Amygdala (tissue), 56 donors: ENCODE measurements at regions not wholly inside any gene's neighbourhood (a gene's known extent, or its start where the extent isn't known, plus 50 kb on each side); places are given as distances from the start of the nearest gene placed in this dataset.
"Not testable (repeated sequence)": the region's sequence is repeated elsewhere in the genome, so short reads cannot be mapped to it uniquely, and the experiment has no call there.

Experiments used
- DNase-seq, 56 donors: peaks; one replicate each; lab custom pipeline; 2025; lab: John Stamatoyannopoulos, UW

- DNase-seq, result not testable (repeated sequence)
Measured at GRCh38 chr7:97234494-97234893, 117.0 kb downstream of the SDHAF3 start.

- DNase-seq, result no peak
Measured at GRCh38 chr7:97246317-97246716, 128.8 kb downstream of the SDHAF3 start.

- DNase-seq, result not testable (repeated sequence)
Measured at GRCh38 chr7:97258187-97258586, 140.7 kb downstream of the SDHAF3 start.

GRCh38 chr7:97269741-97270140, 152.2 kb downstream of the SDHAF3 start:
- no peak for DNase-seq

GRCh38 chr7:97270280-97270679, 152.8 kb downstream of the SDHAF3 start:
- DNase-seq, result no peak

GRCh38 chr7:97271619-97272018, 154.1 kb downstream of the SDHAF3 start:
- no peak for DNase-seq

- no peak for DNase-seq
Measured at GRCh38 chr7:97272237-97272975, 154.9 kb downstream of the SDHAF3 start.

- DNase-seq, result no peak
Measured at GRCh38 chr7:97275475-97275874, 158.0 kb downstream of the SDHAF3 start.

- DNase-seq, result no peak
Measured at GRCh38 chr7:97280950-97281349, 163.5 kb downstream of the SDHAF3 start.

GRCh38 chr7:97285348-97285747, 167.8 kb downstream of the SDHAF3 start:
- no peak for DNase-seq

GRCh38 chr7:97293031-97293430, 175.5 kb downstream of the SDHAF3 start:
- no peak for DNase-seq

GRCh38 chr7:97298561-97298960, 181.1 kb downstream of the SDHAF3 start:
- DNase-seq, result no peak

GRCh38 chr7:97305589-97305988, 188.1 kb downstream of the SDHAF3 start:
- DNase-seq, result no peak

- no peak for DNase-seq
Measured at GRCh38 chr7:97307521-97308108, 190.1 kb downstream of the SDHAF3 start.

GRCh38 chr7:97313900-97314299, 196.4 kb downstream of the SDHAF3 start:
- DNase-seq, result no peak

GRCh38 chr7:97317575-97317974, 200.1 kb downstream of the SDHAF3 start:
- DNase-seq, result peak in 4 of 56 donors; percentile 0 to 7 (median 4)

GRCh38 chr7:97329871-97330270, 212.4 kb downstream of the SDHAF3 start:
- peak in 1 of 56 donors; percentile 1 for DNase-seq

GRCh38 chr7:97337849-97338248, 220.4 kb downstream of the SDHAF3 start:
- no peak for DNase-seq

- no peak for DNase-seq
Measured at GRCh38 chr7:97342512-97342911, 225.0 kb downstream of the SDHAF3 start.

- DNase-seq, result peak in 8 of 56 donors; percentile 3 to 59 (median 30)
Measured at GRCh38 chr7:97346349-97346748, 228.9 kb downstream of the SDHAF3 start.

- DNase-seq, result no peak
Measured at GRCh38 chr7:97351488-97351887, 234.0 kb downstream of the SDHAF3 start.

GRCh38 chr7:97357459-97357858, 240.0 kb downstream of the SDHAF3 start:
- no peak for DNase-seq
